A673 (cell line): ENCODE measurements at regions not wholly inside any gene's neighbourhood (a gene's known extent, or its start where the extent isn't known, plus 50 kb on each side); places are given as distances from the start of the nearest gene placed in this dataset.
A peak's percentile ranks its signal among the peaks of the same experiment; 100 is the strongest.

Source experiments
- CTCF ChIP-seq: fragments of 300-800, 200-600 bp; sonication (generic); conservative IDR thresholded peaks from 2 replicates; pipeline ENCODE4 v1.5.1; 2017; ENCODE audit warnings: low read depth, mild to moderate bottlenecking, antibody characterized with exemption, low read length, moderate library complexity, mixed read lengths
- EZH2 ChIP-seq: fragments of 200-600 bp; sonication (generic); IDR thresholded peaks from 2 replicates; pipeline ENCODE4 v1.6.1; 2017; ENCODE audit warnings: borderline replicate concordance, low read depth, mild to moderate bottlenecking, mixed read lengths, antibody characterized with exemption, low read length; ENCODE audit not compliant: poor library complexity, severe bottlenecking

GRCh38 chr3:152574461-152575079 lies 260.4 kb upstream of the P2RY1 start:
- TF ChIP-seq CTCF (peak; percentile 70), EZH2 (no peak)
